MV-4-11 (cell line): ENCODE measurements at regions not wholly inside any gene's neighbourhood (a gene's known extent, or its start where the extent isn't known, plus 50 kb on each side); places are given as distances from the start of the nearest gene placed in this dataset.
"Not testable (repeated sequence)": the region's sequence is repeated elsewhere in the genome, so short reads cannot be mapped to it uniquely, and the experiment has no call there.

ENCODE experiments used
- DNase-seq: peaks from one replicate; lab custom pipeline; 2025; lab: John Stamatoyannopoulos, UW

DNA sequence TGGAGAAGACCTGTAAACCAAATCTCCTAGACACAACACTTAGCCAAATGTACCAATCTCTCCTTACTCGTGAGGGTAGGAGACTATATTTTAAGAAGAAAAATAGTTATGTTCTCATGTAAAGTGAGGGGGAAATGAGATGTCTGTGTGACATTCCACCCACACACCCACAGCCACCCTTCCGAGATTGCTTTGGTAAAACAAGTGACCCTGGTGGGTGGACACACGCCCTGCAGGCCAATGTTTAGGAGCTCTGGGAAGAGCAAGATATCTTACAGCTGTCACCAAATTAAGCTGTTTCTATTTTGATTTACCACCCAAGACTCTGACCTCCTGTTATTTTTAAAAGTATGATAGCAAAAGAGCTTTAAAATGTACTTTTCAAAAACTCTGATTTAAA, 147.2 kb upstream of the PFKP start:
- DNase-seq: no peak

DNA sequence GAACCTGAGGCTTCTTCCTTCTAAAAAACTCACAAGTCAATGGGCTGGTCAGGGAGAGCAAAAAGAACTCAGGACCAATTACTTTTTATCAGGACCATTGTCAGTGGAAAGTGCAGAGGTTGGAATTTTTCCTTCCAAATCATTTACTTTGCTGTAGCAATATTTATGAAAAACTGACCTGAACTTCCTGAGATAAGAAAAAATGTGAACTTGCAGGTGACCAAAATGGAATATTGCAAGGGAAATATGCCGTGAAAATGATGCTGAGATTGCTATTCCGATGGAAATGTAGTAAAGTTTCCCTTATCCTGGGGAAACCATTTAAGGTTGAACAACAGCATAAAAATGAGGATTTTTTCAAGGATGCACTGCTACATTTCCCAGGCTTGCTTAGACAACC, 148.3 kb upstream of the PFKP start:
- no peak for DNase-seq

DNA sequence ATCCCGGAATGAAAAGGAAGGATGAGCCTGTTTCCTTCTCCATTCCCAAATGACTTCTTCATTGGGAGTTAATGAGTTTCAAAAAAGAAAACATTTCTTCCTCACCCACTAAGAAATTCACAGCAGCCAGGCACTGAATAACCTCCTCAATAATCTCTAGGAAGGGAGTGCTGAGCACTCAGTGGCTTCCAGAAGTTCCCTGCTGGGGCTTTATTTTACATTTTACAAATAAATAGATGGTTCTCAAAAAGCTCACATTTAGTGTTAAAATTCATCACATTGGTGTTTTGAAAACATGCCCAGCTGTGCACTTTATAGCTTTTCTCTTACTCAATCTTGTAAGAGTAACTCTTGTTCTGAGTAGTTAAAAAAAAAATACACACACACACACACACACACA, 148.9 kb upstream of the PFKP start:
- no peak for DNase-seq

DNA sequence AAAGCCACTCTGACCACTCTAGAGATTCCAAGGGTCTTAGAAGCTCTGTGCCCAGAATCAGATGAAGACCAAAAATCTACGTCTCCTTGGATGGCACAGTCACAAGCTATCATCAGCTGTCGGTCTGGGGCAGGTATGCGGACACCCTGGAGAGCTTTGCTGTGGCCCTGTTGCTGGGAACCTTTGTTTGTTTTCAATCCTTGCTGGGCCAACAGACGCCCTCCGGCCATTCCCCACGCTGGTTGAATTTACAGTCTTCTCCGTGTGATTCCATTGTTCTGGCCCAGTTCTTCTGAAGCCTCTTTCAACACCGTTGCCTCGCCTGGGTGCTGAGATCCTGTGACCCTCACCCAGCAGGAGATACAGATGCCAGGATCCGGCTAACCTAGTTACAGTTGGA, 149.4 kb upstream of the PFKP start:
- no peak for DNase-seq

DNA sequence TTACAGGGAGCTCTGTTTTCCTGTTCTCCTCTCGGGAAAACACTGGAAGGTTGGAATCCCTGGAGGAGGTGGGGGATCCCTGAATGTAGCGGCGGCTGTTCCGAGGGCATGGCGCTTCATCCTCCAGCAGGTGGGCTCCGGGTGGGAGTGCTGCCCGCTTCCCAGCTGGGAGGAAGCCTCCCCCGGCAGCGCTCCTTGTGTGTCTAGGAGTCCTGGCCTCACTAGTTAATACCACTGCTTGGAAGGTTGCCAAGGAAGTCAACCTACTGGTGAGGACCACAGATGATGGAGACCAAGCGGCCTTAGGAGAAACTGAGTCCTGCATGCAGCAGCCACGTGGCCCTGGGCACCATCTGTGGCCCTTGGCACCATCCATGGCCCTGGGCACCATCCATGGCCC, 151.9 kb upstream of the PFKP start:
- DNase-seq: no peak

DNA sequence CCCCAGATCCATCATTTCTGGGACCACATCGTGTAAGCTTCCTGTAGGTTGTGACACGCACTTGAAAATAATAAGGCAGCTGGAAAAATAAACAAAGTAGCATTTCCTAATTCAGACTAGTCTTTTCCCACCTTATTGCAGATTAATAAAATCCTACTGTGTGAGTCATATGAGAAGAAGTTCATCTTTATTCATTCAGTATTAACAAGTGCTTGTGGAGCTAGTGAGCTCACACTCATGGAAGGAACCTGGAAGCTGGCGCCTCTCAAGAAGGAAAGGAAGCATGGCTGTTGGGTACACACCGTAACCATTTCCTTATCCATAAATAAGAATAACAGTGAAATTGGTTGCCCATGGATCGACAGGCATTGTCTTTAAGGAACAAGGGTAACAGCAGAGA, 152.6 kb upstream of the PFKP start:
- no peak for DNase-seq

DNA sequence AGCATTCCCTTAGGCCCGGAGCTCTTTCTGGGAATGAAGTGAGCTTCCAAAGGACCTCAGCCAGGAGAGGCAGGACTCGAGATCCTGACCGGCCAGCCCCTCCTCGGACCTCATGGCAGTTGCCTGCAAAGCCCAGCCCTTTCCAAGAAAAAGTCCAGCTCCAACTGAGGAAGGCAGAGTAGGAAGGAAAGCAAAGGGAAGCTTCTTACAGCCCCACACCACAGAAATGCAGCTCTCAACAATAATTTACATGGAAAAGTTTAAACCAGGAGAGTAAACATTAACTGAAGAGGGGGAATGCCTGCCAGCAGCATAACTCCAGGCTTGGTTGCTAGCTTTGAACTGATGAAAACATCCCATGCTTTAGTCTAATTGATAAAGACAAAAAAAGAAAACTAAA, 153.9 kb upstream of the PFKP start:
- no peak for DNase-seq

DNA sequence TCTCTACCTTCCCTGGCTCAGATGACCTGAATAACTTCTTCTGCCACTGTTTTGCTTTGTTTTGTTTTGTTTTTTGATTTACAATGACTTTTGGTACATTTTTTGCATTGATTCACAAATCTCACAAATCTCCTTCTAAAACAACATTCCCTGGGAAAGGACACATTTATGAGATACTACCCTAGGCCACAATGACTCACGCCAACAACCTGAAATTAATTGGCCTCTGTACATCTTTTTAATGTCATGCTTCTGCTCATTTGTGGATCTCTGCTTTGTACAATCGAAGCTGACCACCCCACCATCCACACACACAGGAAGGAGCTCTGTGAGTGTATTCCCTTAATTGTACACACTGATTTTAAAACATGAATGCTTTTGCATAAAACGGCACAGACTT, 156.7 kb upstream of the PFKP start:
- no peak for DNase-seq

DNA sequence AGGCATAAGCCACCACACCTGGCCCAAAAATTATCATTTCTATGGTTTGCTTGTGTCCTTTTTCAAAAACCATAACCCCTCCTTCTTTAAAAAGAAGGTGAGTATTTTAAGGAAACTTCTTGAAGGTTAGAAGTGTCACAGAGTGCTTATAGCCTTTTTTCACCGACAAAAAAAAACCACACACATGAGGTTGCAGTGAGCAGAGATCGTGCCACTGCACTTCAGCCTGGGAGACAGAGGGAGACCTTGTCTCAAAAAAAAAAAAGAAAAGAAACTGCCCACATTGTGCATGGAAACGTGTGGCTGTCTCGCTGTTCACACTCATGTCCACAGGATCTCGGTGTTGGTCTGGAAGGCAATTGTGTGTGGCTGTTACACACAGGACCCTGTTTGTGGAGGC, 157.4 kb upstream of the PFKP start:
- DNase-seq: no peak

DNA sequence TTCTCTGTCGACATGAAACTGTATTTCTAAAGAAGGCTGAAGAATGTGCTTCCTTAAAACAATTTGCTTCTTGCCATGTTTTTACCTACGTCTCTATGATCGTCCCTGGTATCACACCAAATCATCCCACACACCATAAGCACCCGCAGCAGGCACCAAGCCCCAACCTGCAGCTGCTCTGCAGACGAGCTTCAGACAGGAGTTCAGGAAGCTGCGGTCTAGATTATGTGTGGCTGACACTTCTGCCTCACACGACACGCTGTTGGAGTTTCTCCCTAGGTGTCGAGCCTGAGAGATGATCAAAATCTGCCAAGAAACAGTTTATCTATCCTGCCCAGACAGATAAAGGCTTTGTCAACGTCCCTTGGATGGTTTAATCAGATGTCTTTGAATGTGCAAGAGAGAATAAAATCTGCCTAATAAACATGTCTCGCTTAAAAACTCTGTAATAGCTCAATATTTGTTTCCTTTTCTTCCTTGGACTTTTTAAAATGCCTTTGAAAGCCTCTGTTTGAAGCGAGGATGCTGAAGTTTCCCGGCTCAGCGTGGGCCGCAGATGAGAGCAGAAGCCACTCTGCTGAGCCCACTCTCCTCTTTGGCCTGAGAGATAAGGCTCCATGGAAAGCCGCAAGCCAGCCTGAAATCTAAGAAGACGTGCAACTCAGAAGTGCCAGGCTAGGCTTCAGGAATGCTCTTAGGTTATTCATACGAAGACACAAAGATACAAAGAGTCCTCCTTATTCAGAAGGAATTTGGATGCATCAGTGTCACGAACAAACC, 158.3 kb upstream of the PFKP start:
- peak; percentile 30 for DNase-seq

DNA sequence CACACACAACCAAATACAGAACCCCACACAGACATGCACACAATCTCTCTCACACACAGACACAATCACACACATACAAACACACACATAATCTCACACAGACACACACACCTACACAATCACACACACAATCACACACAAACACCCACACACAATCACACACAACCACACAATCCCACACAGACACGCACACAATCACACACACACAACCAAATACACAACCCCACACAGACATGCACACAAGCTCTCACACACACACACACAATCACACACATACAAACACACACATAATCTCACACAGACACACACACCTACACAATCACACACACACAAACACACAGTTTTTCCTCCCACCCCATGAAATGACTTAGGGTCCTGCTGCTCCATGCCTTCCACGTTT, 160.4 kb upstream of the PFKP start:
- no peak for DNase-seq

DNA sequence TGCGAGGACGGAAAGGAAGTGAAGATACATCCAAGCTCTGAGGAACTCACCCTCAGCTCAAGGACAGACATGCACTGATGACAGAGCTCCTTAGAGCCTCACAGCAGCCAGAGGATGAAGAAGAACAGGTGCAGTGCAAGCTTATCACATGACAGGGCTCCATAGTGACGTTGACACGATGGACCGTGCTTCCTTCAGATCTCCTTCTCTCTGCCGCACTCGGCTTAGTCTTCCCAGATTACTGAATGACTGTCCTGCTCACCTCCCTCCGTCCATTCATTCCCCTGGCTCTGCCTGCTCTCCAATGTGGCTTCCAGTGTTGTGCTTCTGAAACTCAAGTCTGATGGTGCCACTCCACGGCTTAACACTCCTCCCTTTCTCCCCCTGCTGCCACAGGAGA, 161.5 kb upstream of the PFKP start:
- DNase-seq: no peak

DNA sequence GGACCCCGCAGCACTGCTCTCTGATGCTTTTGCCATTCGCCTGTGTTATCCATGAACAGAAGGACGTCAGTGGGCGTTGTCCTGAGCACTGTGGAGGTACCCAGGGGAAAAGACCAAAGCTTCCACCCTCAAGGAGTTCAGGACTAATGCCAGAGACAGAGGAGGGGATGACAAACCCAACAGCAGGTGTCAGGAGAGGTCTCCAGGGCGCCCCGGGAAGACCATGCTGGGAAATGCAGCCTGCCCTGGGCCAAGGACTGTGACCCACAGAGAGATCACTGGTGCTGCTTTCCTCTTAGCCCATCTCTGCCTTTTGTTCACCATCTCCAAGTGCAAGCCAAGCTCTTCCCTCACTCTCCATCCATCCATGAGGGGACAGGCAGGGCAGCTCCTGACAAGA, 166.8 kb upstream of the PFKP start:
- no peak for DNase-seq

DNA sequence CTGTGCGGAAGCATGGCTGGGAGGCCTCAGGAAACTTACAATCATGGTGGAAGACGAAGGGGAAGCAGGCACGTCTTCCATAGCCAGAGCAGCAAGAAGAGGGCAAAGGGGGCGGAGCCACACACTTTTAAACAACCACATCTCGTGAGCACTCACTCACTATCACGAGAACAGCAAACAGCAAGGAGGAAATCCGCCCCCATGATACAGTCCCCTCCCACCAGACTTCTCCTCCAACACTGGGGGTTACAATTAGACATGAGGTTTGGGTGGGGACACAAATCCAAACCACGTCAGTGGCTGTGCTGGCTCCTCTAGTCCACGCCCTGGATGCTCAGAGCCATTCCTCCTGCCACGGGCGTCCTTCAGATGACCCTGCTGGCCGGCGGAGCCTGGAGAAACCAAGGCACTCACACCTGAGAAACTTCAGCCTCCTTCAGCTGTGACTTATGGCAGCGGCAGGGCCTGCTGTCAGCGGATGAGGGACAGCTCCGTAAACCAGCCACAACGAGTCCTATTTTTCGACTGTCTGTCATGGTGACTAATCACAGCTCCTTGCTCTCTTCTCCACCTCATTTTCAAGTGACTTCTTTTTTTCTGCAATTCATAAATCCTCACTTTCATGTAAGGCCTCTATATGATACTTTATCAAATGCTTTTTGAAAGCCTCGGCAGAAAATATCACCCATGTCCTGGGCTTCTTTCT, 167.9 kb upstream of the PFKP start:
- no peak for DNase-seq

DNA sequence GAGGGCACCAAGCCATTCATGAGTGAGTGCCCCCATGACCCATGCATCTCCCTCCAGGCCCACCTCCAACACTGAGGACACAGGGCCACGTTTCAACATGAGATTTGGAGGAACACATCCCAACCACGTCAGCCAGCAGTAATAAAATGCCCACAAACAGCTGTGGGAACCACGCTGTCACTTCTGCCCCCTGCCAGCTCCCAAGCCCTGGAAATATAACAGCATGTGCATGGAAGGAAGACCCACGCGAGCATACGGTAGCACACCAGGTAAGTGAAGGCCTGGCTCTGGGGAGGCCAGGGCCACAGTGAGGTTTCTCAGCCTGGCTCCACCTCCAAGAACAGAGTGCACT, 168.9 kb upstream of the PFKP start:
- no peak for DNase-seq

DNA sequence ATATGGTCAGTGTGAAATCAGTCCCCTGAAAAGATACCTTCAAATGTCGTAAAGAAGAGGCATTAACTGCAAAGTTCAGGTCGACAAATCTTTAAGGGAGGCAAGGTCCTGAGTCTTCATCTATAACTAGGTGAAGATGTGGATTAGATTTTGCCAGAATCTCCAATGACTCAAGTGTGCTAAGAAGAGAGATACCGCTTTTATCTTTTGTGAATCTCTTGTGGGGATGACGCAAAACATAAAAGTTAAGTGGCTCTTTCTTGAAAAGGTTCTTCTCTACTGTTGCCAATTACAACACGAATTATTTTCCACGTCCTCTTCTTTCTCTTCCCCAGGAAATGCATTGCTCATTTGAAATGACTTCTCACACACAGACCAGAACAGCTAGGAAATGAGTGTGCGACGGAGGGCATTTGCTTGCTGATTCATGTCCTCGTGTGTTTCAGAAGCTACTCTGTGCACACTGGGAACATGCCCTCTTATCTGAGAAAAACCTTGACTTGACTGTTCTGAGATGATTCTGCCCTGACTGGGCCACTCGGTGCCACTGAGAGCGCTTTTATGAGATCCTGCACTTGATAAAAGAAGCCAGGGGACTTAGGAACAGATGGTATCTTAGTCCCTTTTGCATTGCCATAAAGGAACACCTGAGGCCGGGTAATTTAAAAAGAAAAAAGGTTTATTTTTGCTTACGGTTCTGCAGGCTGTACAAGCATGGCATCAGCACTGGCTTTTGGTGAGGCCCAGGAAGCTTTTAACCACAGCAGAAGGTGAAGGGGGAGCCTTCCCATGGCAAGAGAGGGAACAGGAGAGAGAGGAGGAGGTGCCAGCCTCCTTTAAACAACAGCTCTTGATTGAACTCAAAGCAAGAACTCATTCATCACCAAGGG, 169.5 kb upstream of the PFKP start:
- peak; percentile 74 for DNase-seq

DNA sequence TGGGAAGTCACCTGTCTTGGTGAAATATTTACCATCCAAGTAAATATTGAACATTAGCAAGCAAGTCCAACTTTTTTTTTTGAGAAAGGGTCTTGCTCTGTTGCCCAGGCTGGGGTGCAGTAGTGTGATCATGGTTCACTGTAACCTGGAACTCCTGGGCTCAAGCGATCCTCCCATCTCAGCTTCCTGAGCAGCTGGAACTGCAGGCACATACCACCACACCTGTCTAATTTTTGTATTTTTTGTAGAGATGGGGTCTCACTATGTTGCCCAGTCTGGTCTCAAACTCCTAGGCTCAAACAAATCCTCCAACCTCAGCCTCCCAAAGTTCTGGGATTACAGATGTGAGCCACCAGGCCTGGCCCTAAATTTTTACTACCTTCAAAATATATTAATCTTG, 171.0 kb upstream of the PFKP start:
- DNase-seq: not testable (repeated sequence)

DNA sequence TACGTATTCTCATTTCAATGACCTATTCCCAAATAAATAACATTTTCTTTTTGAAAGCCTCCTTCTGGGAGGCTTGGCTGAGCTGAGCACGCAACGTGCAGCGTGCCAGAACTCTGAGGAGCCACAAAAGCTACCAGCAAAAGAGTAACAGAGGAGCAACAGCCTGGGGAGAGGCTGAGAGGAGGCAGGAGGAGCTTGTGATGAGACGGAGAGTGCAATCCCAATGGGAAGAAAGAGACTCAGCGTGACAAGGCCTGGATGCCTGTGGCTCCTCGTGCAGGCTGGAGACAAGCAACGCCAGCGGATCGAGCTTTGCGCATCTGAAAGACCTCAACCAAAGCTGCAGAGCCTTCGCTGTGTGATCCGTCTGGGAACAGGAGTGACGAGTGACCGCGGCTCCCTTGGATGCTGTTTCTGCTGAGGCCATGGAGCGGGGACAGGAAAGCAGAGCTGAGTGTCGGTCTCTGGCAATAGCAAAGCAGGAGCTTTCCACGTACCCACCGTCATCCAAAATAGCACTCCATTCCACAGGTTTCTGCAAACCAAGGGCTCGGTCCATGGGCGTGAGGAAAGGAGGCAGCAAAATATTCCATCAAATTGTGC, 171.7 kb upstream of the PFKP start:
- DNase-seq: no peak

DNA sequence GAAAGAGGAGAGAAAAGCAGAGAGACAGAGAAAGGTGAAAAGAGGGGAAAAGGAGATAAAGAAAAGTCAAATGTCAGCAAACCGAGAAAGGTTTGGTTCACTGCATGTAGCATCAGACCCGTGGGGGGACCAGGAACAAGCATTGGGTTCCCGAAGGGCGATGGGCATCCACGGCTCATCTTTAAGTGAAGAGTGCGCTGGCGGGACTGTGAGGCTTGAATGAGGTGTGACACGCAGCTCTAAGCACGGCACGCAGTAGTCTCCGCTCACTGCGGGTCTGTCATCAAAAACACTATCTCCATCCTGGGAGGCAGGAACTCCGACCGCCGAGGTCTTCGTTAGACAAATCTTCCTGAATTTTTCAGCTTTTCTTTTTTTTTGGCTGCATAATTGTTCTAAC, 173.4 kb upstream of the PFKP start:
- DNase-seq: no peak

DNA sequence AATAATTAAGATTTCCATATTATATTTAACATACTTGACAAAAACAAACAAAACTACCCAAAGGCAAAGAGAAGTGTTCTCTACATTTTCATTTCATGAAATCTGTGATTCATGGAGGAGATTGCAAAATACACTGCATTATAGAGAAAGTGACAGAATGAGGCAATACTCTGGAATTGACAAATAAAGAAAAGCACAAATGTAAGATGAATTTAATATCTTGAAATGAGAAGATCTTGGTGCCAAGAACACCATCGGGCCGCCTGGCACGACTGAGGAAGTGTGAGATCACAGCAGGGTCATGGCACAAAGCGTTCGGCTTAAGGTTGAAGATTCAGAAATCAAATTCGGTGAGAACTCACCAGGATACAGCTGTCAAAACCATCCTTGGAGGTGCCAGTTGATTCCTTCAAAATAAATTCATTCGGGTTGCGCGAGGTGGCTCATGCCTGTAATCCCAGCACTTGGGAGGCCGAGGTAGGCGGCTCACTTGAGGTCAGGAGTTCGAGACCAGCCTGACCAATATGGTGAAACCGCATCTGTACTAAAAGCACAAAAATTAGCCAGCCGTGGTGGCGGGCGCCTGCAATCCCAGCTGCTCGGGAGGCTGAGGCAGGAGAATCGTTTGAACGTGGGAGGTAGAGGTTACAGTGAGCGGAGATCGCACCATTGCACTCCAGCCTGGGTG, 174.0 kb upstream of the PFKP start:
- peak; percentile 60 for DNase-seq

DNA sequence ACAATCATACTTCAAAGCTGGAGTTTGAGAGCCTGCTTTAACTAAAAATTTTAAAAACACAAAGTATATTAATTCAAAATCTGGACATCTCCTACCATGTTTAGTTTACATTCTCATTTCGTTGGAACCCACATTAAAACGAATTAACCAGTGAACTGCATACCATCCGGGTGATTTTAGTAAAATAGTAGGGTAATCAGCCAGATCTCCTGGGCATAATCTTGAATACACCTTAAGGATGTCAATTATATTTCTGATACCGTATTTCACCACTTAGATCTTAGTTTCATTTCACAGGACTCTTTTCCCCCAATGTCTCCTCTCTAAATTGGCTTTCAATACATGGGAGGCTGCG, 175.6 kb upstream of the PFKP start:
- DNase-seq: no peak
